ENCODE measurements at regions not wholly inside any gene's neighbourhood (a gene's known extent, or its start where the extent isn't known, plus 50 kb on each side); places are given as distances from the start of the nearest gene placed in this dataset.
"Not testable (repeated sequence)": the region's sequence is repeated elsewhere in the genome, so short reads cannot be mapped to it uniquely, and the experiment has no call there.

- DNase-seq = peak; percentile 34 to 39
Measured at GRCh38 chr2:121818546-121818945, 63.1 kb downstream of the TSN start.

GRCh38 chr2:121819846-121820245 lies 64.4 kb downstream of the TSN start:
- no peak for DNase-seq

GRCh38 chr2:121821476-121822158 lies 66.2 kb downstream of the TSN start:
- DNase-seq = no peak

GRCh38 chr2:121824264-121824663 lies 68.8 kb downstream of the TSN start:
- DNase-seq = no peak

- DNase-seq = no peak
Measured at GRCh38 chr2:121825003-121825950, 69.8 kb downstream of the TSN start.

- no peak for DNase-seq
Measured at GRCh38 chr2:121826036-121826435, 70.6 kb downstream of the TSN start.

- no peak for DNase-seq
Measured at GRCh38 chr2:121828281-121828731, 72.9 kb downstream of the TSN start.

- DNase-seq = no peak
Measured at GRCh38 chr2:121830809-121831208, 75.4 kb downstream of the TSN start.

GRCh38 chr2:121831841-121832240 lies 76.4 kb downstream of the TSN start:
- DNase-seq = no peak

- no peak for DNase-seq
Measured at GRCh38 chr2:121832412-121833357, 77.2 kb downstream of the TSN start.

GRCh38 chr2:121833358-121833723 lies 77.9 kb downstream of the TSN start:
- DNase-seq = no peak

- DNase-seq = no peak
Measured at GRCh38 chr2:121836611-121837010, 81.2 kb downstream of the TSN start.

- DNase-seq = no peak
Measured at GRCh38 chr2:121837591-121837990, 82.1 kb downstream of the TSN start.

- DNase-seq = no peak
Measured at GRCh38 chr2:121838551-121838950, 83.1 kb downstream of the TSN start.

- DNase-seq = peak in 1 of 2 experiments; percentile 19
Measured at GRCh38 chr2:121839584-121839983, 84.1 kb downstream of the TSN start.

GRCh38 chr2:121849236-121849635 lies 93.8 kb downstream of the TSN start:
- DNase-seq = no peak

- DNase-seq = not testable (repeated sequence)
Measured at GRCh38 chr2:121853149-121853548, 97.7 kb downstream of the TSN start.

GRCh38 chr2:121855510-121855909 lies 100.1 kb downstream of the TSN start:
- no peak for DNase-seq

- no peak for DNase-seq
Measured at GRCh38 chr2:121856360-121856759, 100.9 kb downstream of the TSN start.

GRCh38 chr2:121858369-121858768 lies 102.9 kb downstream of the TSN start:
- DNase-seq = no peak

GRCh38 chr2:121858847-121859246 lies 103.4 kb downstream of the TSN start:
- no peak for DNase-seq

- DNase-seq = no peak
Measured at GRCh38 chr2:121860033-121860757, 104.7 kb downstream of the TSN start.
